ENCODE measurements at regions not wholly inside any gene's neighbourhood (a gene's known extent, or its start where the extent isn't known, plus 50 kb on each side); places are given as distances from the start of the nearest gene placed in this dataset.

DNA sequence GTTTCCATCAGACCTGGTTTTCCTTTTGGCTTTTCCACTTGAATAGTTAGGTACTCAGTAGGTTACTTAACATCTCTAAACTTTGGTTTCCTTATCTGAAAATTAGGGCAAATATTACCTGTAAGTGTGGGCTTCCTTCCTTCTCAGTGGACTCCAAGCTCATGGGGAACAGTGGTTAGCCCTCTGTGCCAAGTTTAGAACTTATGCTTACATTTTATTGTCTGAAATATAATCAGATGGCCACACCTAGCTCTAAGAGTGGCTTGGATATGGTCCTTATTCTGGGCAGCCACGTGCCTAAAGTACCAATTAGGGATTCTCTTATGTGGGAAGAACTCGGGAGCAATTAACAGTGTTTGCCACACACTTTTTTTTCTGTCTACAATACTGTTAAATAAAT lies 133.9 kb downstream of the UCHL1 start:
- no peaks in the 10 kb centered on the region for H3K79me2 ChIP-seq (ENCODE audit: insufficient read depth, low read depth)
- no peak overlapping the region for H3K27ac ChIP-seq
- no peaks in the 10 kb centered on the region for H4K20me1 ChIP-seq (ENCODE audit: insufficient read depth)
- H3K4me1 ChIP-seq (ENCODE audit: low read depth, poor library complexity, severe bottlenecking): no peaks in the 10 kb centered on the region
- TF ChIP-seq, protein P1, sequence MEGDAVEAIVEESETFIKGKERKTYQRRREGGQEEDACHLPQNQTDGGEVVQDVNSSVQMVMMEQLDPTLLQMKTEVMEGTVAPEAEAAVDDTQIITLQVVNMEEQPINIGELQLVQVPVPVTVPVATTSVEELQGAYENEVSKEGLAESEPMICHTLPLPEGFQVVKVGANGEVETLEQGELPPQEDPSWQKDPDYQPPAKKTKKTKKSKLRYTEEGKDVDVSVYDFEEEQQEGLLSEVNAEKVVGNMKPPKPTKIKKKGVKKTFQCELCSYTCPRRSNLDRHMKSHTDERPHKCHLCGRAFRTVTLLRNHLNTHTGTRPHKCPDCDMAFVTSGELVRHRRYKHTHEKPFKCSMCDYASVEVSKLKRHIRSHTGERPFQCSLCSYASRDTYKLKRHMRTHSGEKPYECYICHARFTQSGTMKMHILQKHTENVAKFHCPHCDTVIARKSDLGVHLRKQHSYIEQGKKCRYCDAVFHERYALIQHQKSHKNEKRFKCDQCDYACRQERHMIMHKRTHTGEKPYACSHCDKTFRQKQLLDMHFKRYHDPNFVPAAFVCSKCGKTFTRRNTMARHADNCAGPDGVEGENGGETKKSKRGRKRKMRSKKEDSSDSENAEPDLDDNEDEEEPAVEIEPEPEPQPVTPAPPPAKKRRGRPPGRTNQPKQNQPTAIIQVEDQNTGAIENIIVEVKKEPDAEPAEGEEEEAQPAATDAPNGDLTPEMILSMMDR (conservative IDR thresholded peaks at IDR 0.05; ENCODE audit: low read depth, low read length): no peak
- no peak overlapping the region for H3K9ac ChIP-seq
- no peaks in the 10 kb centered on the region for H3K27me3 ChIP-seq (ENCODE audit: insufficient read depth, low read depth)
- H2AFZ ChIP-seq (ENCODE audit: low read depth): no peak overlapping the region
- H3K4me2 ChIP-seq: no peak overlapping the region
- no peaks in the 10 kb centered on the region for H3K36me3 ChIP-seq (ENCODE audit: insufficient read depth)
- H3K4me3 ChIP-seq (IDR thresholded peaks at IDR 0.05; ENCODE audit: insufficient read depth, low read depth, low read length): no peak overlapping the region

DNA sequence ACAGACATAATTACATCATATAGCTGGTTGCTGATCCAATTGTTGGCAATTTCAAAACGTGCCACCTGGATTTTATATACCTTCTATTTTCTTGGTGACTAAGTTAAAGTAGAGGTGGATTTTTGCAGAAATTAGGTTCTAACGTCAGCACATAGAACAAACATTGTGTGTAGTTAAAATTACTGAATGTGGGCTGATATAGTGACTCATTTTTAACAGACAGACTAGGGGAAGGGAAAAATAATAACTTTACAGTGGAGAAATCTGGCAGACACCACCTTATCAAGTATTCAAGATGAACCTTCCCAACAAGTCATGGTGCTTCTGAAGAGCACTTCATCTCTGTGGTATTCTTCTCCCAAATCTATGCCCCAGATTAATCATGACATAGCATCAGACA lies 134.5 kb downstream of the UCHL1 start:
- Histone ChIP-seq H3K36me3 (ENCODE audit: insufficient read depth) (no peaks in the 10 kb centered on the region), H3K79me2 (ENCODE audit: insufficient read depth, low read depth) (no peaks in the 10 kb centered on the region), H3K9ac (no peak overlapping the region), H4K20me1 (ENCODE audit: insufficient read depth) (no peaks in the 10 kb centered on the region), H3K4me1 (ENCODE audit: low read depth, poor library complexity, severe bottlenecking) (no peaks in the 10 kb centered on the region), H2AFZ (ENCODE audit: low read depth) (no peak overlapping the region), H3K4me2 (no peak overlapping the region), H3K4me3 (IDR thresholded peaks at IDR 0.05; ENCODE audit: insufficient read depth, low read depth, low read length) (no peak overlapping the region), H3K27ac (no peak overlapping the region), H3K27me3 (ENCODE audit: insufficient read depth, low read depth) (no peaks in the 10 kb centered on the region)
- TF ChIP-seq, protein P1 (conservative IDR thresholded peaks at IDR 0.05; ENCODE audit: low read depth, low read length): no peak

DNA sequence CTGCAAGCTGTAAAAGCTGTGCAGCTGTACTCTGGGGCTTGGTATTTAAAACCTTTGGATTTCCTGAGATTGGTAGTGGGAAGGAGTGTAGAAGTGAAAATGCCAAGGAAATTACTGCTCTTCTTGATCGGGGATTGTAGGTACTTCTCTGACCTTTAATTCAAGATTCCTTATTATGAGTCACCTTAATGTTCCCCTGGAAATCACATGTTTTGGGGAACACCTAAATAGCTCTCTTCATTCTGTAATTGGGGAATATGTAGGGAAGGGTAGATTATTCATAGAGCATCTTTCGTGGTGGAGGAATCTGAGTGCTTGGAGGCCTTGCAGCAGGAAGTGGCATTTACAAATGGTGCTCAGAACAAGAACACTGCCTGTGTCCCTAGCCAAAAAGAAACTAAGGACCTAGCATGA lies 137.8 kb downstream of the UCHL1 start:
- Histone ChIP-seq H3K4me1 (ENCODE audit: low read depth, poor library complexity, severe bottlenecking) (no peaks in the 10 kb centered on the region), H3K4me3 (IDR thresholded peaks at IDR 0.05; ENCODE audit: insufficient read depth, low read depth, low read length) (no peak overlapping the region), H2AFZ (ENCODE audit: low read depth) (no peak overlapping the region), H3K4me2 (no peak overlapping the region), H4K20me1 (ENCODE audit: insufficient read depth) (no peaks in the 10 kb centered on the region), H3K36me3 (ENCODE audit: insufficient read depth) (no peaks in the 10 kb centered on the region), H3K79me2 (ENCODE audit: insufficient read depth, low read depth) (no peaks in the 10 kb centered on the region), H3K27ac (no peak overlapping the region), H3K9ac (no peak overlapping the region), H3K27me3 (ENCODE audit: insufficient read depth, low read depth) (no peaks in the 10 kb centered on the region)
- TF ChIP-seq, protein P1 (conservative IDR thresholded peaks at IDR 0.05; ENCODE audit: low read depth, low read length): no peak

DNA sequence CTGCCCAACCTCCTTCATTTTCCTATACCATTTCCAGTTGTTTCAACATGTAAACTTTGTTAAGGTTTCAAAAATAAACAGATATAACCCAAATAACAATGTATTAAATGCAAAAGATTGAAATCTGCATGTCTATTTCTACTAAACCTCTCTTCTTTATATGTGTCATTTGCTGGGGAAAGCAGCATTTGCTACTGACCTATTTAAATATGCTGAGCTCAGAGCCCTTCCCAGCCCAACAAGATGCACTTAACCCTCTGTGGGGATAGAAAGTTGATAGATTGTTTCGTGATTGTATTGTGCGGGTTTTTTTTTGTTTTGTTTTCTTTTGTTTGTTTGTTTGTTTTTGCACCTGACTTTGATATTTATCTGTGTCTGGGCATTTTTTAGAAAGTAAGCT lies 139.5 kb downstream of the UCHL1 start:
- Histone ChIP-seq H3K9ac (no peak overlapping the region), H4K20me1 (ENCODE audit: insufficient read depth) (no peaks in the 10 kb centered on the region), H3K36me3 (ENCODE audit: insufficient read depth) (no peaks in the 10 kb centered on the region), H3K4me2 (no peak overlapping the region), H3K27me3 (ENCODE audit: insufficient read depth, low read depth) (no peaks in the 10 kb centered on the region), H3K4me1 (ENCODE audit: low read depth, poor library complexity, severe bottlenecking) (no peaks in the 10 kb centered on the region), H3K27ac (no peak overlapping the region), H2AFZ (ENCODE audit: low read depth) (no peak overlapping the region), H3K79me2 (ENCODE audit: insufficient read depth, low read depth) (no peaks in the 10 kb centered on the region), H3K4me3 (IDR thresholded peaks at IDR 0.05; ENCODE audit: insufficient read depth, low read depth, low read length) (no peak overlapping the region)
- TF ChIP-seq, protein P1 (conservative IDR thresholded peaks at IDR 0.05; ENCODE audit: low read depth, low read length): no peak

All from KMS-11 (cell line).